NCI-H345 treated with DMSO at 0.1 percent for 48 hours (cell line): ENCODE measurements at regions not wholly inside any gene's neighbourhood (a gene's known extent, or its start where the extent isn't known, plus 50 kb on each side); places are given as distances from the start of the nearest gene placed in this dataset.

Experiments
- DNase-seq: peaks from one replicate; lab custom pipeline; 2025; ENCODE audit not compliant: unreplicated experiment; lab: John Stamatoyannopoulos, UW

GRCh38 chr14:98375566-98375965, 896.4 kb downstream of the BCL11B start:
- DNase-seq: no peak

- DNase-seq: no peak
These were observed 892.2 kb downstream of the BCL11B start for GRCh38 chr14:98379830-98380229.

- no peak for DNase-seq
These were observed 889.3 kb downstream of the BCL11B start for GRCh38 chr14:98382662-98383061.

GRCh38 chr14:98385851-98386250, 886.1 kb downstream of the BCL11B start:
- DNase-seq: no peak

- DNase-seq: no peak
These were observed 880.9 kb downstream of the BCL11B start for GRCh38 chr14:98391061-98391460.

GRCh38 chr14:98393527-98393926, 878.5 kb downstream of the BCL11B start:
- no peak for DNase-seq

- DNase-seq: no peak
These were observed 867.2 kb downstream of the BCL11B start for GRCh38 chr14:98404811-98405210.

GRCh38 chr14:98408024-98408555, 863.9 kb downstream of the BCL11B start:
- DNase-seq: no peak

- no peak for DNase-seq
These were observed 863.3 kb downstream of the BCL11B start for GRCh38 chr14:98408713-98409112.

GRCh38 chr14:98411154-98411553, 860.8 kb downstream of the BCL11B start:
- no peak for DNase-seq

- DNase-seq: no peak
These were observed 859.6 kb downstream of the BCL11B start for GRCh38 chr14:98412431-98412830.

GRCh38 chr14:98415766-98416165, 856.2 kb downstream of the BCL11B start:
- no peak for DNase-seq

- DNase-seq: no peak
These were observed 855.0 kb downstream of the BCL11B start for GRCh38 chr14:98417001-98417400.

GRCh38 chr14:98428483-98428994, 843.5 kb downstream of the BCL11B start:
- DNase-seq: no peak

GRCh38 chr14:98433436-98433835, 838.6 kb downstream of the BCL11B start:
- DNase-seq: no peak

- DNase-seq: no peak
These were observed 834.9 kb downstream of the BCL11B start for GRCh38 chr14:98437113-98437512.

- no peak for DNase-seq
These were observed 827.9 kb downstream of the BCL11B start for GRCh38 chr14:98444077-98444476.

GRCh38 chr14:98445718-98446117, 826.3 kb downstream of the BCL11B start:
- DNase-seq: no peak

GRCh38 chr14:98446508-98446907, 825.5 kb downstream of the BCL11B start:
- no peak for DNase-seq

GRCh38 chr14:98456231-98456630, 815.8 kb downstream of the BCL11B start:
- no peak for DNase-seq

GRCh38 chr14:98458702-98459101, 813.3 kb downstream of the BCL11B start:
- no peak for DNase-seq

GRCh38 chr14:98462908-98463307, 809.1 kb downstream of the BCL11B start:
- DNase-seq: no peak

GRCh38 chr14:98466807-98467206, 805.2 kb downstream of the BCL11B start:
- DNase-seq: no peak
